IPS-11a (cell line): ENCODE measurements at regions not wholly inside any gene's neighbourhood (a gene's known extent, or its start where the extent isn't known, plus 50 kb on each side); places are given as distances from the start of the nearest gene placed in this dataset.
"Not testable (repeated sequence)": the region's sequence is repeated elsewhere in the genome, so short reads cannot be mapped to it uniquely, and the experiment has no call there.

Experiments
- H3K4me3 ChIP-seq: one replicate; pipeline ENCODE4 v1.5.1; 2013; ENCODE audit warnings: low read depth, low read length, control low read depth

DNA sequence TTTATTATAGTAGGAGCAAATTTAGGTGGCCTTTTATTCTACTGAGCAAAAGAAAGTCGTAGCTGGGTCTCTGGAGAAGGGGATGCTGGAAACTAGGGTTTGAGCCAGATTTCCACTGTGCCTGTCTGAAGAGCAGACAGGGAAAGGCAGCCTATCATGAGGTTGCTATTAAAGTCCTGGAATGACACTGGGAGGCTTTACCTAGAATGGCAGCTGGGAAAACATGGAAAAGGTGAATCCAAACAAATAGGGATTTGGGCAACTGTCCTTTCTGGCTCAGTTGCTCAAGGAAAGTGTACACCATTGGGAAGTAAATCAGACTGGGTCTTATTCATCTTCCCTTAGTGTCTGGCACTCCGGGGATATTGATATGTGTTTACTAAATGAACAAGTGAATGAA, 154.6 kb downstream of the MTX2 start:
- no peak overlapping the region for H3K4me3 ChIP-seq

DNA sequence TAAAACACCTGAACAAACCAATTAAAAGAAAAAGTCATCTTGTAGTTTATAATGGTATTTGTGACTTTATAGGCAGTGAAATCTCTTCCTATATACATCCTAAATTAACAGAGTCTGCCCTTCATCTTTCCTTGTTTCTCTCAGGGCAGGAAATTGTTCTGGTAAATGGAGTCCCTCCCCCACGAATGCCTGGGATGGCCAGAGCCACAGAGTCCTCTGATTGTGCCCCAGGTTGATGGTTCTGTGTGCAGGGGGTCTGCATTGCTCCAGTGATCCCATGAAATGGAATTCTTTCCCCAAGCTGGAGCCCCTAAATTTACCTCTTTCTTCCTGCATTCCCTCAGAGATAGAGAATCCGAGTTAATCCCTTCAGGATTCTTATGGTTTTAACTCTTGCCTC, 155.5 kb downstream of the MTX2 start:
- H3K4me3 ChIP-seq = no peak overlapping the region

DNA sequence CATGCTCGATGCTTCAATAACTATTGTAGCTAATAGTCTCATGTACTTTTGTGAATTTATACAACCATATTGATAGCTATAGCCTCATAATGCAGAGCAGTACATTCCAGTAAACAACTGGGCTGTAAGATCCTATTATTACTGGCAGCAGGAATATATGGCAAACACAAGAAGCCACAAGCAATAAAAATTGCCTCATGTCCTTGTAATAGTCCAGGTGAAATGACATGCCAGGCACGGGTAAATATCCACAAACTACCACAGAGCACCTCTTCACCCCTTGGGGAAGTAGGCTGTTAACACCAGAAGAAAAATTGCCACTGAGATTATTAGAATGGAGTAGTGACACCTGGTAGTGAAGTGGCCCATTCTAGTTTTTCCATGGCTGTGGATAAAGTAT, 158.3 kb downstream of the MTX2 start:
- H3K4me3 ChIP-seq = no peak overlapping the region

DNA sequence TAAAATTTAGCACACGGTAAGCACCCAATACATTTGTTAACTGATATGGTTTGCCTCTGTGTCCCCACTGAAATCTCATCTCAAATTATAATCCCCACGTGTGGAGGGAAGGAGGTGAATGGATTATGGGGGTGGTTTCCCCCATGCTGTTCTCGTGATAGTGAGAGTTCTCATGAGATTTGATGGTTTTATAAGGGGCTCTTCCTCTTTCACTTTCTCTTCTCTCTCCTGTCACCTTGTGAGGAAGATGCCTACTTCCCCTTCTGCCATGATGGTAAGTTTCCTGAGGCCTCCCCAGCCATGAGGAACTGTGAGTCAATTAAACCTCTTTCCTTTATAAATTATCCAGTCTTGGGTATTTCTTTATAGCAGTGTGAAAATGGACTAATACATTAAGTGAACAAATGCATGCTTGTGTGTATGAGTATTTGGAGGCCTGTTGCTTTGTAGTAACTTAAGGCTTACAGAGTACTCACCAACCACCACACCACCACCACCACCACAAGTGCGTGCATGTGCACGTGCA, 159.8 kb downstream of the MTX2 start:
- H3K4me3 ChIP-seq = not testable (repeated sequence)

DNA sequence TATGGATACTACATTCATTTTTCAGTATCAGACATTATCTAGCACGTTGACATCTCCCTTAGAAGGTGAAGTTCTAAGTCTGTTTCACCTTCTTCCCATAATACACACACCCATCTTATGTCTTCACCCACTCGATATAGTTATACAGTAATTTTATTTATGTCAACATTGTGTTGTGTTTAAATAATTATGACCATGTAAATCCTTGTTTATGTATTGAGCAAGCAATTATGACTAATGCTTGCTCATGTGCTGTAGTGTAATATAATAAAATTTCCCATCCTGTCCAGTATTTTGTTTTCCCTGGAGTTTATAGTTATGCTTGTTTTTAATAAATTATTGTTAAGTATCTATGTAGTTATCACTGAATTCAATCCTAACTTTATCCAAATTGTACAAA, 163.2 kb downstream of the MTX2 start:
- H3K4me3 ChIP-seq = no peak overlapping the region

- no peak overlapping the region for H3K4me3 ChIP-seq
Observed at GRCh38 chr2:176435729-176436128, 166.5 kb downstream of the MTX2 start.

DNA sequence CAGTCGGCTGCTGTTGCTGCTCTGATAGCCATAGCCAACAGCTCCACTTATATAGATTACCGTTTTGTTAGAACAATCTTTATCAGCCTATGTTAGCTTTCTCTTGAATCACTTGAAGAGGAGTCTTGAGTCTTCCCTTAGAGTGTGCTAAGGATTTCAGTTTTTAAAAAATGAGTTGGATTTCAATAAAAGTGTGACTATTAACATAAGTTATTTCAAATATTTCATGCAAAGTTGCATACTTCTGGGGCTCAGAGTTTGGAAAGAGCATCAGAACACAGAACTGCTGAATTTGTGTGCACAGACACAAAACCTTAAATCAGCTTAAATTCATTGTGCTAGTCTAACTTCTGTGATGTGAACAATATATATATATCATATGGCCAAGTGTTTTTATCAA, 174.7 kb downstream of the MTX2 start:
- no peak overlapping the region for H3K4me3 ChIP-seq

- no peak overlapping the region for H3K4me3 ChIP-seq
Observed at GRCh38 chr2:176445956-176446355, 176.7 kb downstream of the MTX2 start.

DNA sequence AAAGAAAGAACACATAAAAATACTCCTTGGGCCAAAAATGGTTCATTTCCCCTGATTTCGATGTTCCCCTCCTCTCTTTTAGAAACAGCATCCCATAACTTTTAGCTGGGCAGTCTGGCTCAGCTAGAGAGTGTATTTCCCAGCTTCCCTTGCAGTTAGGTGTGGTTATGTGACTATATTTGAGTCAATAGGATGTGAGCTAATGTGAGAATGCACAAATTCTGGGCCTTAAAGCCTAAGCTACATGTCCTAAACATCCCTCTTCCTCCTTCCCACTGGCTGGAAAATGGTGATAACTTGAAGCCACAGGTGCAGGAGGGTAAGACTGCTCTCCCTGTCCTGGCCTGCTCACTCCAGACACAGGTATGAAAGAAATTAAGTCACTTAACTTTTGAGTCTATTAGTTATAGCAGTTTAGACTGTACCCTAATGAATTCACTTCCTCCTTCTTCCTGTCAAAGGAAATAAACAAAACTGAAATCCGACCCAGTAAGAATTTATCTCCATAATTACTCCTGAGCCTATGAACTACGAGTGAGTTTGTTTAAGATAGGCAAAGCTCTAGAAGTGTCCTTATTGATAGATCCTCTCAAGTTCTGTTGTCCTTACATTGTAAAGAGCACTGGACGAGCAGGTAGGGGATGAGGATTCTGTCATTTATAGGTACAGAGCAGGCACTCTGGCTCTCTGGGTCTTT, 177.6 kb downstream of the MTX2 start:
- no peak overlapping the region for H3K4me3 ChIP-seq

- H3K4me3 ChIP-seq = no peak overlapping the region
Observed at GRCh38 chr2:176447616-176448015, 178.4 kb downstream of the MTX2 start.

- no peak overlapping the region for H3K4me3 ChIP-seq
Observed at GRCh38 chr2:176449852-176450251, 180.6 kb downstream of the MTX2 start.

- H3K4me3 ChIP-seq = no peak overlapping the region
Observed at GRCh38 chr2:176453784-176454183, 184.5 kb downstream of the MTX2 start.

DNA sequence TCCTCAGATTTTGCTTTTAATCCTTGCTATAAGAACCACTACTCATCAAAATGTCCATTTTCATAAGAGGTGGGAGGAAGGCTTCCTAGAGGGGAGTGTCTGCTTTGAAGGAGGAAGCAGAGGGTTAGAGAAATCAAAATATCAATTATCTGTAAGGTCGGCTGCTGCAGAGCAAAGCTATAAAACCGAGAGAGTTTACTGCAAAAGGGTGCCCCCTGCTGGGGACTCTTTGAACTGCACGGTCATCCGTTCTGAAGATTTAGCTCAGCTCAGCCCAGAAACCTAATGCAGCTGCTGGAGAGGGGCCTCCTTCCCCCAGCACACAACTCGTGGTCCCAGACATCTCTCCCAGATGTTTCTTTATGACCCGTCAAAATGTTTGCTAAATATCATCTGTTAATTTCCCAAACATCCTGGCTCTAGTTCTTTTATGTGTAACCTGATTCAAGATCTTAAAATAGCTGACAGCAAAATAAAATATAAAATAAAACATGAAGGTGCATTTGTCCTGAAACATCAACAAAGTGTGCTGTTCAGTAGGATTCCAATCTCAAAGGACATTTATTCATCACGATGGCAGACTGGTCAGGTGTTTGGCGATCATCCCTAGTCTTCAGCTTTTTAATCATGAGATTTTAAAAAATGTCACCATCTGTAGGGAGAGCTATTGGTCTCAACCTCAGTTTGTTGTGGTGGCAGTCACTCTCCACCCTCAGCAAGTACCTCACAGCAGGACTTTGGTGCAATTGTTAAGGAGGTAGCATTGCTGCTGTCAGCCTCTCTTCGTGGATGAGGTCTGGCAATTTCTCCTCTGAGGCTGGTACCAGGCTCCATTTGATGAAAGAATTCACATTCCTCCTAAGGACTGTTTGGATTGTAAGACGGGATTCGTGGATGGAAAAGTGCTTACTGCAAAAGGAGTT, 185.9 kb downstream of the MTX2 start:
- no peak overlapping the region for H3K4me3 ChIP-seq

DNA sequence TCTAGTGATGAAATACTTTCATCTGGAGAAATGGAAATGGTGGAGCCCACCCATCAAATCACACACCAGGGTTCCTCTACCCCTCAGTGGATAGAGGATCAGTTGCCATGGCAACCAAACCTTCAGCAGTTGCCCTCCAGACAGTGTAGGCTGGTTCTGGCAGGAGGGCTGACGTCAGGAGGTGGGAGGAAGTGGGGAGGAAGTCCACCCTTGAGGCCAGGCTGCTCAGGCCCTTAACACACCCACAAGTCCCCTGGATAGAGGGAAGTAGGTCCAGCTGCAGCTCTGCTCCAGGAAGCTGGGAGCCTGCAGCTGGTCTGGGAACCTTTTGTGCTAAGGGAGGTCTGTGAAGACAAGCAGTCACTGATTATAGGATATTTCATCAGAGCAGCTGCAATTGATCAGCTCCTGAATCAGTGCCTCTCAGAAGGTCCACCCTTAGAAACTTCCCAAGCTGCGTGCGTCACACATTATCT, 186.6 kb downstream of the MTX2 start:
- H3K4me3 ChIP-seq = no peak overlapping the region

GRCh38 chr2:176457481-176457880, 188.2 kb downstream of the MTX2 start:
- no peak overlapping the region for H3K4me3 ChIP-seq

DNA sequence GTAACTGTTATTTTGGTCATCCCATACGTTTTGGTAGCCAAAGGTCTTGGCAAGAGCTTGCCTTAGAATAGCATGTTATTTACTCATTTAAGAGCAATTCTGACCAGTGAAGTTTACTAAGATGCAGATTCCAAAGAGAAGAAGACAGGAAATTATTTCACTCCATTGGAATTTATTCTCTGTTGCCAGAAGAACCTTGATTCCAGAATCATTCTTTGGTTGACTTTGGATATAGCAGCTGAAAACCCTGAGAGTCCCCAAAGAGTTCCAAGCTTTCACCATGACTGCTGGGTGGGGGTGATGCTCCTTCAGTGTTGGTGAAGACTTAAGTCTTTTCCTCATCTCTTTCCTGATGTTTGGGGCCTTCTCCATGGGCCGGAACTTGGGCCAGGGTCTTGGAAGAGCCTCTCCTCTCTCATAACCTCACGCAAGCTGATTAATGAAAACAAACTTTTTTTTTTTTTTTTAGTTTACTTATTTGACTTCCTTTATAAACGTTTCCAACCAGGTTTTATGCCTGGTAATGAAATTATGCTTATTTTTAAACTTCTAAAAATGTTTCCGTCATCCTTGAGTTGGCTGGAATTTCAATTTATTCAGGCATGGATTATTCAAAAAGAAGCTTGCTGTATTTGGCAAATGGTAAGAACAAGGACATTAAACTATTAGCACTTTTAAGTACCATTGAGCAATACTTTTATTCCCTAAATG, 192.0 kb downstream of the MTX2 start:
- no peak overlapping the region for H3K4me3 ChIP-seq

- no peak overlapping the region for H3K4me3 ChIP-seq
Observed at GRCh38 chr2:176461809-176462670, 192.8 kb downstream of the MTX2 start.

DNA sequence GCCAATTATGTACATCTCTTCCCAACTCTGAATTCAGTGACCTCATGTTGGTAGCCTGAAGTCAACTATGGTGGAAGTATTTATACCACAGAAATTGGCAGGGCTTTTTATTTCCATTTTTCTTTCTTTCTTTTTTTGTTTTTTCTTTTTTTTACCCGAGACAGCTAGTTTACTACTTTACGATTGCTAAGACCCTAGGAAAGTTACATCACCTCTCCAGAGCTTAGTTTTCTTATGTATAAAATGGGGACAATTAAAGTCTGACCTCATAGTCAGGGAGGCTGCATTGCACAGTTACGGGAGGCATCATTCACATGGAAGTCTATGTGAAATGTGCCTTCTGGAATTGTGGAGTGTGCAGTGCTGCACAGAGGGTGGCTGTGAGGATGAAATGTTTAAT, 194.3 kb downstream of the MTX2 start:
- no peak overlapping the region for H3K4me3 ChIP-seq

GRCh38 chr2:176464886-176465564, 195.8 kb downstream of the MTX2 start:
- H3K4me3 ChIP-seq = no peak overlapping the region
